ENCODE measurements at regions not wholly inside any gene's neighbourhood (a gene's known extent, or its start where the extent isn't known, plus 50 kb on each side); places are given as distances from the start of the nearest gene placed in this dataset.

- TF ChIP-seq ZNF274 (IDR thresholded peaks at IDR 0.05; ENCODE audit: low read depth, low read length), result no peak
- TF ChIP-seq YY1 (IDR thresholded peaks at IDR 0.05; ENCODE audit: insufficient read depth, insufficient read length), result no peak
- no peak for TF ChIP-seq SUZ12 (IDR thresholded peaks at IDR 0.05; ENCODE audit: extremely low read depth, insufficient read depth, insufficient read length)
These were observed 760.3 kb downstream of the NOVA1 start for GRCh38 chr14:25837551-25837965.
